Lower leg skin (tissue), 3 donors: ENCODE measurements at regions not wholly inside any gene's neighbourhood (a gene's known extent, or its start where the extent isn't known, plus 50 kb on each side); places are given as distances from the start of the nearest gene placed in this dataset.

ENCODE experiments used
- POLR2A ChIP-seq, 2 donors: fragments of 450-650 bp; IDR thresholded peaks; one replicate each; pipeline ENCODE4 v1.6.1; 2016 to 2017; ENCODE audit warnings: antibody characterized with exemption in 2 of 2, mild to moderate bottlenecking in 1 of 2, moderate library complexity in 1 of 2
- TF ChIP-seq, protein P1 (sequence below), 3 donors: fragments of 450-650 bp; IDR thresholded peaks; one replicate each; pipeline ENCODE4 v1.5.1; 2016; ENCODE audit warnings: antibody characterized with exemption in 3 of 3, mild to moderate bottlenecking in 3 of 3, moderate library complexity in 2 of 3

DNA sequence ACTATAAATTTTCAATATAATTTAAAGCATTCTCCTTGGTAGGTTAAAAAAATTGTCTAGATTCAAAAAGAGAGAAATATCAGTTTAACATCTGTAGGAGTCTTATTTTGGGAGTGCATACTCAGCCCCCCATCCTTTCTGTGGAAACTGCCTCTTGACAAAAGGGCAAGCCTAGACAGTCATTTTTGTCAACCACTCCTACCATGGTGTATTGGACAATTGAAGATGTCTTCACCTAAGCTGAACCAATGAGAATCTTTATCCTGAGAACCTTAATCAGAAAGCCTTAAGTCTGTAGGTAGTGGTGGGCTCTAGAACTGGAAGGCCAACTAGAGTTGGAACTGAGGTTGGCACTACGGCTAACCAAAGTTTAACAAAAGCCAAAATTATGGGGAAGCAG, 65.7 kb upstream of the MED13 start:
- TF ChIP-seq, protein P1, sequence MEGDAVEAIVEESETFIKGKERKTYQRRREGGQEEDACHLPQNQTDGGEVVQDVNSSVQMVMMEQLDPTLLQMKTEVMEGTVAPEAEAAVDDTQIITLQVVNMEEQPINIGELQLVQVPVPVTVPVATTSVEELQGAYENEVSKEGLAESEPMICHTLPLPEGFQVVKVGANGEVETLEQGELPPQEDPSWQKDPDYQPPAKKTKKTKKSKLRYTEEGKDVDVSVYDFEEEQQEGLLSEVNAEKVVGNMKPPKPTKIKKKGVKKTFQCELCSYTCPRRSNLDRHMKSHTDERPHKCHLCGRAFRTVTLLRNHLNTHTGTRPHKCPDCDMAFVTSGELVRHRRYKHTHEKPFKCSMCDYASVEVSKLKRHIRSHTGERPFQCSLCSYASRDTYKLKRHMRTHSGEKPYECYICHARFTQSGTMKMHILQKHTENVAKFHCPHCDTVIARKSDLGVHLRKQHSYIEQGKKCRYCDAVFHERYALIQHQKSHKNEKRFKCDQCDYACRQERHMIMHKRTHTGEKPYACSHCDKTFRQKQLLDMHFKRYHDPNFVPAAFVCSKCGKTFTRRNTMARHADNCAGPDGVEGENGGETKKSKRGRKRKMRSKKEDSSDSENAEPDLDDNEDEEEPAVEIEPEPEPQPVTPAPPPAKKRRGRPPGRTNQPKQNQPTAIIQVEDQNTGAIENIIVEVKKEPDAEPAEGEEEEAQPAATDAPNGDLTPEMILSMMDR (IDR thresholded peaks at IDR 0.05) = no peak
- no peak for TF ChIP-seq POLR2A (IDR thresholded peaks at IDR 0.05)
